IMR-90 (cell line): ENCODE measurements at regions not wholly inside any gene's neighbourhood (a gene's known extent, or its start where the extent isn't known, plus 50 kb on each side); places are given as distances from the start of the nearest gene placed in this dataset.

Source experiments
- ATAC-seq: fragments of 200-7000 bp; cut with Tn5 transposase; 2 replicates; pipeline ENCODE4 v1.9.1; 2020; ENCODE audit warnings: low read depth, mild to moderate bottlenecking, moderate library complexity
- BruUV-seq: library from RNA; stranded (reverse); fragments of 400-500 nt; replicated peaks from 2 replicates; lab custom pipeline; 2021; lab: Mats Ljungman, UMichigan
- CTCF ChIA-PET: fragments of 300-600 bp; formaldehyde crosslinking; extraction: SDS; loops from one replicate; lab custom pipeline; 2021; ENCODE audit warnings: antibody characterized with exemption; lab: Yijun Ruan, JAX
- POLR2A ChIA-PET: fragments of 300-600 bp; sonication (Branson Sonifier 250); formaldehyde crosslinking; loops from one replicate; lab custom pipeline; 2022; ENCODE audit warnings: antibody characterized with exemption; ENCODE audit not compliant: unreplicated experiment; lab: Charles Lee
- DNase-seq: peaks from one replicate; pipeline ENCODE4 v3.0.0; 2013
- H2AFZ ChIP-seq: replicated peaks from 2 replicates; pipeline ENCODE3; 2013; ENCODE audit warnings: low read length, mild to moderate bottlenecking; ENCODE audit not compliant: poor library complexity
- H2AK5ac ChIP-seq: 2 replicates; pipeline ENCODE4 v1.6.1; 2013; ENCODE audit warnings: low read depth, low read length, inconsistent platforms
- H2AK9ac ChIP-seq: replicated peaks from 2 replicates; pipeline ENCODE3; 2013; ENCODE audit warnings: mild to moderate bottlenecking, low read depth, low read length, moderate library complexity; ENCODE audit not compliant: poor library complexity
- H2BK120ac ChIP-seq: 2 replicates; pipeline ENCODE4 v1.6.1; 2013; ENCODE audit warnings: low read depth, low read length, inconsistent platforms
- H2BK15ac ChIP-seq: 3 replicates; pipeline ENCODE4 v1.6.1; 2013; ENCODE audit warnings: low read depth, low read length, inconsistent platforms
- H2BK20ac ChIP-seq: 2 replicates; pipeline ENCODE4 v1.6.1; 2013; ENCODE audit warnings: low read depth, mild to moderate bottlenecking, inconsistent platforms, low read length, moderate library complexity
- H2BK5ac ChIP-seq: 2 replicates; pipeline ENCODE4 v1.6.1; 2013; ENCODE audit warnings: mild to moderate bottlenecking, low read depth, low read length, inconsistent platforms; ENCODE audit not compliant: poor library complexity, severe bottlenecking
- H3K14ac ChIP-seq: replicated peaks from 2 replicates; pipeline ENCODE4 v1.6.1; 2013; ENCODE audit warnings: low read depth, low read length, inconsistent platforms
- H3K18ac ChIP-seq: 2 replicates; pipeline ENCODE4 v1.6.1; 2013; ENCODE audit warnings: low read depth, low read length, control low read depth
- H3K23ac ChIP-seq: 2 replicates; pipeline ENCODE4 v1.6.1; 2013; ENCODE audit warnings: low read depth, low read length, inconsistent platforms
- H3K27ac ChIP-seq: 2 replicates; pipeline ENCODE4 v1.5.1; 2013; ENCODE audit warnings: mild to moderate bottlenecking, control low read depth, low read length; ENCODE audit not compliant: insufficient read depth
- H3K27me3 ChIP-seq: 2 replicates; pipeline ENCODE4 v1.6.1; 2013; ENCODE audit warnings: low read length; ENCODE audit not compliant: control insufficient read depth, insufficient read depth
- H3K36me3 ChIP-seq: 2 replicates; pipeline ENCODE4 v1.6.1; 2013; ENCODE audit warnings: low read length, mixed read lengths; ENCODE audit not compliant: control insufficient read depth, insufficient read depth
- H3K4ac ChIP-seq: 2 replicates; pipeline ENCODE4 v1.6.1; 2013; ENCODE audit warnings: low read depth, low read length, inconsistent platforms
- H3K4me1 ChIP-seq: 2 replicates; pipeline ENCODE4 v1.6.1; 2013; ENCODE audit warnings: low read length, mixed read lengths; ENCODE audit not compliant: control insufficient read depth, insufficient read depth
- H3K4me2 ChIP-seq: 2 replicates; pipeline ENCODE4 v1.6.1; 2013; ENCODE audit warnings: low read depth, mild to moderate bottlenecking, control low read depth, low read length, moderate library complexity
- H3K4me3 ChIP-seq: 2 replicates; pipeline ENCODE4 v1.5.1; 2013; ENCODE audit warnings: low read depth, mild to moderate bottlenecking, control low read depth, low read length, moderate library complexity; ENCODE audit not compliant: insufficient read depth
- H3K56ac ChIP-seq: 2 replicates; pipeline ENCODE4 v1.6.1; 2013; ENCODE audit warnings: low read length, inconsistent platforms; ENCODE audit not compliant: insufficient read depth; ENCODE audit errors: extremely low read depth
- H3K79me1 ChIP-seq, 2 experiments: 2 replicates each; pipeline ENCODE4 v1.6.1; 2013; ENCODE audit warnings: low read length in 2 of 2, inconsistent platforms in 1 of 2, low read depth in 1 of 2
- H3K9ac ChIP-seq: 2 replicates; pipeline ENCODE4 v1.6.1; 2013; ENCODE audit warnings: low read depth, low read length, control low read depth
- H3K9me1 ChIP-seq: 2 replicates; pipeline ENCODE4 v1.6.1; 2013; ENCODE audit warnings: low read length, inconsistent platforms; ENCODE audit not compliant: insufficient read depth
- H3K9me3 ChIP-seq: 2 replicates; pipeline ENCODE4 v1.6.1; 2013; ENCODE audit warnings: low read length; ENCODE audit not compliant: control insufficient read depth, insufficient read depth
- H4K20me1 ChIP-seq: 2 replicates; pipeline ENCODE4 v1.6.1; 2013; ENCODE audit warnings: low read length, inconsistent platforms; ENCODE audit not compliant: insufficient read depth
- H4K5ac ChIP-seq: 2 replicates; pipeline ENCODE4 v1.6.1; 2013; ENCODE audit warnings: mild to moderate bottlenecking, low read depth, low read length, control low read depth
- H4K8ac ChIP-seq, 2 experiments: 2 replicates each; pipeline ENCODE4 v1.6.1; 2013; ENCODE audit warnings: low read depth in 2 of 2, low read length in 2 of 2, control low read depth in 1 of 2, inconsistent platforms in 1 of 2
- H4K91ac ChIP-seq: 2 replicates; pipeline ENCODE4 v1.6.1; 2013; ENCODE audit warnings: low read depth, low read length, inconsistent platforms; ENCODE audit not compliant: insufficient read depth
- CHD1 ChIP-seq: IDR thresholded peaks from 2 replicates; pipeline ENCODE4 v1.6.1; 2012; ENCODE audit warnings: low read depth, low read length, improper control_type of control experiment
- WGBS, 2 experiments: methylation state at CpG; one replicate each; pipeline versions ENCODE4 v1.1.5 to v1.1.7; 2013; ENCODE audit warnings: missing lambda C conversion rate in 2 of 2; ENCODE audit not compliant: insufficient read length in 1 of 2; ENCODE audit errors: extremely low coverage in 2 of 2; 5-methylcytosine and 5-hydroxymethylcytosine counted together
- dilution Hi-C: fragments of 300-500 bp; cut with HindIII; formaldehyde crosslinking; loops from one replicate; pipeline ENCODE4 v1.14.3; 2018; ENCODE audit warnings: low sequenced_read_pairs; ENCODE audit not compliant: unreplicated experiment
- in situ Hi-C: fragments of 300-500 bp; cut with MboI; formaldehyde crosslinking; loops from 3 replicates; pipeline ENCODE4 v1.14.3; 2019; ENCODE audit warnings: low sequenced_read_pairs, inconsistent platforms, mixed read lengths
- intact Hi-C: fragments of 100-400 bp; cut with micrococcal nuclease; formaldehyde crosslinking; loops from 2 replicates; pipeline ENCODE4 v1.10.0; 2022

GRCh38 chr2:15711126-15711860, 119.6 kb downstream of the DDX1 start:
- dilution Hi-C loops = no loop called here
- no peak overlapping the region for H3K4me2 ChIP-seq
- H2AK5ac ChIP-seq = no peak overlapping the region
- H2BK120ac ChIP-seq = no peak overlapping the region
- no peak overlapping the region for H3K9ac ChIP-seq
- H3K27ac ChIP-seq = no peak overlapping the region
- H3K18ac ChIP-seq = no peak overlapping the region
- no peaks in the 10 kb centered on the region for H3K79me1 ChIP-seq
- no peak overlapping the region for H4K91ac ChIP-seq
- H3K14ac ChIP-seq = no peak overlapping the region
- H3K4ac ChIP-seq = no peak overlapping the region
- H3K23ac ChIP-seq = no peak overlapping the region
- intact Hi-C loops = no loop called here
- no peaks in the 10 kb centered on the region for H3K9me1 ChIP-seq
- no peak overlapping the region for H3K4me3 ChIP-seq
- TF ChIP-seq CHD1 = no peak
- H4K8ac ChIP-seq = no peak overlapping the region
- ATAC-seq (no peak), DNase-seq (no peak)
- WGBS, 2 experiments = no CpG with 5 or more reads among the region's 4 CpGs
- H3K9me3 ChIP-seq = peaks cover 8% of the 10 kb centered on the region
- H4K5ac ChIP-seq = no peak overlapping the region
- CTCF ChIA-PET = no interaction called here
- in situ Hi-C loops = no loop called here
- H2BK15ac ChIP-seq = no peak overlapping the region
- H3K56ac ChIP-seq = no peak overlapping the region
- H2BK20ac ChIP-seq = no peak overlapping the region
- H3K4me1 ChIP-seq = no peaks in the 10 kb centered on the region
- H3K36me3 ChIP-seq = no peaks in the 10 kb centered on the region
- H4K20me1 ChIP-seq = no peaks in the 10 kb centered on the region
- no TSS peak for BruUV-seq
- no peak overlapping the region for H2AK9ac ChIP-seq
- no peaks in the 10 kb centered on the region for H3K27me3 ChIP-seq
- H2AFZ ChIP-seq = no peak overlapping the region
- POLR2A ChIA-PET = no interaction called here
- no peak overlapping the region for H2BK5ac ChIP-seq
